Superior temporal gyrus (tissue), 1 donor: ENCODE measurements at regions not wholly inside any gene's neighbourhood (a gene's known extent, or its start where the extent isn't known, plus 50 kb on each side); places are given as distances from the start of the nearest gene placed in this dataset.
"Not testable (repeated sequence)": the region's sequence is repeated elsewhere in the genome, so short reads cannot be mapped to it uniquely, and the experiment has no call there.

Experiments used
- DNase-seq: peaks from one replicate; pipeline ENCODE4 v3.0.0-alpha.2; 2016; ENCODE audit errors: extremely low spot score

- DNase-seq, result not testable (repeated sequence)
Measured at GRCh38 chr21:27887808-27888455, 921.0 kb upstream of the ADAMTS5 start.

DNA sequence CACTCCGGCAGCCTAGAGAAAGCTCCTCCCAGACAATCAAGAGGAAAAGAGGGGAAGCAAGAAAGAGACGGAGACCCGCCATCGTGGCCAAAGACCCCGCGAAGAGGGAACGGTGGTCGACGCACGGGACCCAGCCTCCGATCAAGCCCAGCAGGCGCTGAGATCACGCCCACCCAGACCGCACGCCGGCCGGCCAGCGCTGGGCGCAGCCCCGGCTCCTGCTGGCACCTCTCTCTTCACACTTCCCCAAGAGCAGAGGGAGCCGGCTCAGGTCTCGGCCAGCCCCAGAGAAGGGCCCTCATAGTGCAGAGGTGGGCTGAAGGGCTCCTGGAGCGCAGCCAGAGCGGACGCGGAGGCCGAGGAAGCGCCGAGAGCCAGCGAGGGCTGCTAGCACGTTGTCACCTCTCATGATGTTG, 918.4 kb upstream of the ADAMTS5 start:
- no peak for DNase-seq

DNA sequence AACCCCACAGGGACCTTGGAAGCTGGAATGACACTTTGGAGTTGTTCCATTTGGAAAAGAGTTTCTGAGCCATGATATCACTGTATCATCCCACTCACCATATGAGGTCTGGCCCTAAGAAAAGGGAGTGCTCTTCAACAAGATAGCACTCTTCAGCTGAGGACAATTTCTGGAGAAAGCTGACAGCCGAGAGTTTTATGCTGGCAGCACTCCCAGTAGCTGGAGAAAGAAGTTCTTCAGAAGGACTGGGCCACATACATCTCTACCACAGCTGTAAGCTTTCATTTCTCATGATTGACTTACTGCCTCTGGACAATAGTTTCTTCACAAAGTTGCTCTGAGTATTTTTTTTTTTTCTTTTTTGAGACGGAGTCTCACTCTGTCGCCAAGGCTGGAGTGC, 914.4 kb upstream of the ADAMTS5 start:
- not testable (repeated sequence) for DNase-seq

DNA sequence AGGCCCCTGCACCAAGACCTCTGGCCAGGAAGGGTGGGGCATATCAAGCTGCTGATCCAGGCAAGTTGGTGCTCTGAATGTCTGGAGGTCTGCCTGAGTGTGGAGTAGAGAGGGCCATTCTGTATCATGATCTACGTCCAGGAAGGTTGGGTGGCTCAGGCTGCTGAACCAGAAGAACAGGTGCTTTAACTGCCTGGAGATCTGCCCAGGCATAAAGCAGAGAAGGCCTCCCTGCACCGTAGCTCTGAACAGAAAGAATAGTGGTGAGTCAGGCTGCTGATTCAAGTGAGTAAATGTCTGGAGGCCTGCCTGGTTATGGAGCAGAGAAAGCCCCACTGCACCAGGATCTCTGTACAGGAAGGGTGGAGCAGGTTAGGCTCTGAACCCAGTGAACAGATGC, 905.5 kb upstream of the ADAMTS5 start:
- DNase-seq, result not testable (repeated sequence)

GRCh38 chr21:27870755-27871154, 903.9 kb upstream of the ADAMTS5 start:
- DNase-seq, result not testable (repeated sequence)

- not testable (repeated sequence) for DNase-seq
Measured at GRCh38 chr21:27860314-27860955, 893.5 kb upstream of the ADAMTS5 start.

DNA sequence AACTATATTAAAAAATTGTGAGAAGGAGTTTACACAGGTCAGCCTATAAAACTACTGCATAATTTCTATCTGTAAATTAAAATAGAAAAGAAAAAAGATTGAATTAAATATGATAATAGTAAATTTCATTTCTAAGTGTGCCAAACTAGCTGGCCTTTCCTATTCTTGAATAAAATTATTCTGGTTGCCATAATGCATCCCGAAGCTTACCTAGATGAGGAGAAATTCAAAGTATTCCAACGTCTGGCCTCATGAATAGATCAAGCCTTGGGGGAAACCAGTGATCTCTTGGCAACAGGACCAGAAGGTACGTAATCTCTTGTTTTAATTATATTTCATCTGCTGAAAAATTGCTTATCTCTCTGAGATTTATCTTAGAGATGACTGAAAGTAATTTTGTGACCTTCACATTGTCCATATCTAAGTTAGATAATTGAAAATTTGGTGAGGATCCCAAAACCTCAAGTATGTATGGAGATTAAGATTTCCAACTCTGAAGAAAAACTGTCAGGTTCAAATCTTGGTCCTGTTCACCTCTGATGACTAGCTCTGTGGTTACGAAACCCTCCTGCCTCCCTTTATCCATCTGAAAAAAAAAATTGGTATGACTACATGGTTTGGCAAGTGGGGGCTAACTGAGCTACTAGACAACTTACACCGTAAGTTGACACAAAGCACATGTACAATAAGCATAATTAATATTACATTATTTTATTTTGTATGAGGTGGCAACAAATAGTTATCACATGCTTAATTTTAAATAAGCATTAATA, 891.4 kb upstream of the ADAMTS5 start:
- not testable (repeated sequence) for DNase-seq

GRCh38 chr21:27856988-27857387, 890.1 kb upstream of the ADAMTS5 start:
- not testable (repeated sequence) for DNase-seq

- DNase-seq, result no peak
Measured at GRCh38 chr21:27841084-27841672, 874.3 kb upstream of the ADAMTS5 start.

GRCh38 chr21:27840262-27840661, 873.4 kb upstream of the ADAMTS5 start:
- no peak for DNase-seq

DNA sequence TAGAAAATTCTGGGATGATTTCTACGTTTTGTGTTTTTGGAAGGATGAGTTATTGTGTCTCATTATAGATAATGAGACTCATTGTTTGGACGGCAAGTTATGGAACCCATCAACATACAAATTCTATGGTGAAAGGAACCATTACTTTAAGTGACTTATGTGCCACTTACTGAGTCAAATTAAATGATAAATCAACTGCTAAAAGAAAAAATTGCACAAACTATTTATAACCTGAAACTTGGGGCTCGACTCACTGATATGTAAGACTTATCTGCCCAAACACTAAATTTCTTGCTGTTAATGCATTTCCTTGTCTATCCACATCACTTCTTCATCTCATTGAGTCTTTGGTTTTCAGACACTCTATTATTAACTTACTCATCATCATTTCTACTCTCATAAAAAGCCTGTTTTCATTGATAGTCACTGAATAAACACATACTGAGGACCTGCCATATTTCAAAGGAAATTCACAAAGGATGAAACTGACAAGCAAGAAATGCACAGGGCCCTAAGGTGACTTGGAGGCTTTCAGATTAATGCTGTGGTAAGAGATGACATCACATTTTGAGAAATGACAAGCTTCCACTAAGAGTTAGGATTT, 872.7 kb upstream of the ADAMTS5 start:
- no peak for DNase-seq

GRCh38 chr21:27838573-27838972, 871.7 kb upstream of the ADAMTS5 start:
- no peak for DNase-seq

- DNase-seq, result no peak
Measured at GRCh38 chr21:27837936-27838335, 871.0 kb upstream of the ADAMTS5 start.

DNA sequence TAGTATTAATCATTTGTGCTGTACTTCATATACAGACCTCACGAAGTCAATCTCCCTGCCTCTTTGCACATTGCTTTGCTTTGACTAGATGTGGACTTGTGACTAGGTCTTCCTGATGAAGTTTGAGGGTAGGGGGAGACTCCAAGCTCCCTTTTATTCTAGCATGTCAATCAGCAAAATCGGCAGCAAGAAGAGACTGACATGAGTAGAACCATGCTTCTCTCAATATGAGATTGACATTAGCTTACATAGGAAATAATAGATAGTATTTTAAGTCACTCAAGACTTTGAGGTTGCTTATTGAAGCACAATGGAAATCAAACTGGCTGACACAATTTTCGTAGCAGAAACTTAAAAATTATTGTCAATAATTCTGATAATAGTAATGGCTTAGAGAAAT, 866.4 kb upstream of the ADAMTS5 start:
- no peak for DNase-seq

DNA sequence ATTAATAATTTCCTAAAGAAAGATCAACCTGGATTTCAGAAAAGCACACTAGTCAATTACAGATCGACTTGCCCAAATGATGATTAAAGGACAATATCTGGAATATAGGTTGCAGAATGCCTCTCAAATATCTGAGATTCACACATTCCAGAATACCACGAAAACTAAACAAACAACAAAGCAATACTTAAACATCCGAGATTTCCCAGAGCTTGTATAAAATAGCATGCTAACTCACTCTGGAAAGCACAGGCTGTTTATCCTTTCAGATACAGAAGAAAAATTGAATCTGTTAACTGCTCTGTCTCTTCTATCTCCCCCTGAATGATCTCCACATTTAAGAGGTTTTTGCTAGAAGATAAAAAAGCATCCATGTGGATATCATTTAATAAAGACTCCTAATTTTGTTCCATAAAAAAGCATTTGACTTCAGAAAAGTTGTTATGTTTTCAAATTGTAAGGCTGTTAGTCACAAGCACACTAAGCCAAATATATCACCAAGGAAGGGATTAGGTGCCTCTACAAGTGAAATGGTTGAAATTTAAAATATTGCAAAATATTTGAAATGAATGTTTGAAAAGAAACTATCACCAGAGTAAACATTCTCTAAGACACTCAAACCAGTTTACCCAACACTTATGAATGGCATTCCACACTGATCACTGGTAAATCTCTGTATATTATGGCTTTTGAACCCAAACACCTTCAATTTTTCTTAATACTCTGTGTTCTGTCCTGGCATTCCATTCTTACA, 865.1 kb upstream of the ADAMTS5 start:
- no peak for DNase-seq

GRCh38 chr21:27831177-27831576, 864.3 kb upstream of the ADAMTS5 start:
- no peak for DNase-seq

DNA sequence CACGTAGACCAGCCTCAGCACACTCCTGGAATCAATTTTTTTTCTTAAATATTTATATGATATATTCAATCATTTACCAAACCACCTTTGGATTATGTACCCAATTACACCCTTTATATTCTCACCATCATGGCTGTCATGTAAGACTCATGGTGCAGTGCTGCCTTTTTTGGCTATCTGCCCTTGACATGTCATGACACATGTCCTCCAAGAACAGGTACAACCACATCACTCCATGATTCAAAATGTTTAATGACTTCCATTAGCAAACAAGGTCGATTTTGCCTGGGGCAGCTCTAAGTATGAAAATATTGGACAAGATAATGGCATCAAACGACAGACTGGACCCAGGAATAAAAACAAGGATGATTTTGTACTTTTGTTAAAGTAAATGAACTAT, 861.1 kb upstream of the ADAMTS5 start:
- no peak for DNase-seq

DNA sequence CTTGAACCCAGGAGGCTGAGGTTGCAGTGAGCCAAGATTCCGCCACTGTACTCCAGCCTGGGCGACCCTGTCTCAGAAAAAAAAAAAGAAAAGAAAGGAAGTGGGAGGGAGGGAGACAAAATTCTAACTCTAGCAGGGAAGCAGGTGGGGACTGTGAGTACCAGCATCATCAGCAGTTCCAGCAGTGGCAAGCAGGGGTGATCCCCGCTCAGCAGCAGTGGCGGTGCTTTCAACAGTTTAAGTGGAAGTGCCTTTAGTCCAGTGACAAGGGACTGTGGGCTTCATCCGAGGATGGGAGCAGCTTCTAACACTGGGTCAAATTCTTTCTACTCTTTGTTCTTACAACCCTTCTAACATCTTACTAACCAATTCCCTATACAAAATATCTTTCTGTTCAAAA, 858.1 kb upstream of the ADAMTS5 start:
- DNase-seq, result no peak

GRCh38 chr21:27823652-27824201, 856.8 kb upstream of the ADAMTS5 start:
- DNase-seq, result no peak

DNA sequence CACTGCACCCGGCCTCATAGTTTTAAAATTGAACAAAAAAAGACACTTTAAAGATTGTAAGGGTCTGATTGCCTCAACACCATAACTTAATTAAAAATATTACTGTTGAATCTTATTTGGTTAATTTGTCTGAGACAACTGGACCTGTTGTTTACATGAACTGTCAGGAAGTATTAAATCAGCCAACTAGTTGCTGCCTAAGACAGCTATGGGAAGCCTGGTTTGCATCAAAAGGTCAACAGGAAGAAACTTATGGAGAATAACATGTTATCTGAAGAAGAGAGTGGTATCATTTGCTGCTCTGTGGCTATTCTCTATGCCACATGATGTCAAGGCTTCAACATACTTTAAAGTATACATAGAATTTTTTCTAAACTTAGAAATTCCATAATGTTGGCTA, 853.5 kb upstream of the ADAMTS5 start:
- no peak for DNase-seq

DNA sequence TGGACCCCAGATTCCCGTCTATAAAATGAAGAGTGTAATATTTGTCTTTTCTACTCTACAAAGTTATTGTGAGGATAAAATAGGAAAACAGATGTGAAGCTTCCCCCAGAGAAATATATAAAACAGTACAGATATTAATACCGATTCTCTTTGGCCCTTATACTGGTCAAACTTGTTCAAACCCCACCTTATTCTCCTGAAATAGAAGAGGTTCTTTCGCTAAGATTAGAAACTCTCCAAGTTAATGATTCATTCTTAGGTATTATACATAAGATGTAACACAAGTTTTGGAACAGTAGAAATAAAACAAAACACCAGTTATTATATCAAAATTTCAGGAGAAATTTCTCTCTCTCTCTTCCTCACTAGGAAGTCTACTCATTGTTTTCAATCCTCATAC, 852.4 kb upstream of the ADAMTS5 start:
- no peak for DNase-seq
